ENCODE measurements at regions not wholly inside any gene's neighbourhood (a gene's known extent, or its start where the extent isn't known, plus 50 kb on each side); places are given as distances from the start of the nearest gene placed in this dataset.

DNA sequence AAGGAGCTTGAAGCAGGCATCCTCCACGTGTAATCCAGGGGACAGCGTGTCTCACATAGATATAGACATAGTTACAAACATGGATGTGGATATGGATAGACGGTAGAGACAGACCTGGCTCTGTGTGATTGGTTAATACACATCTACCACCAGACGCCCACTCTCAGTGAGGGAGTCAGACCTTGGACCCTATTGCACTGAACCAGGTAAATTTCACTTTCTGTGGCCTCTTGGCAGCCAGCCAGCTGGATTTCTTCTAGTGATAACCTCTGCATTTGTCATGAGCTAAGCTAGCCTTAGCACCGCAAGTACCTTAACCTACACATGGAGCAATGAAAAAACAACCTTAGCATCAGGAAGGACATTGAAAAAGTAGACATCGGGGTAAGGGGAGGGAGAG, 79.2 kb upstream of the ACSL4 start:
- no peak overlapping the region for H3K4me3 ChIP-seq (ENCODE audit: control insufficient read depth in 2 of 3, extremely low read depth in 1 of 3, insufficient read depth in 2 of 3, low read depth in 1 of 3, low read length in 3 of 3)
- H4K20me1 ChIP-seq (ENCODE audit: control insufficient read depth, extremely low read depth, insufficient read depth, low read length) = no peaks in the 10 kb centered on the region
- H3K9me1 ChIP-seq (ENCODE audit: control insufficient read depth, extremely low read depth, insufficient read depth, low read length) = no peaks in the 10 kb centered on the region
- H3K4me2 ChIP-seq (ENCODE audit: control insufficient read depth, extremely low read depth, insufficient read depth, low read depth, low read length) = no peak overlapping the region
- TF ChIP-seq, protein P1, sequence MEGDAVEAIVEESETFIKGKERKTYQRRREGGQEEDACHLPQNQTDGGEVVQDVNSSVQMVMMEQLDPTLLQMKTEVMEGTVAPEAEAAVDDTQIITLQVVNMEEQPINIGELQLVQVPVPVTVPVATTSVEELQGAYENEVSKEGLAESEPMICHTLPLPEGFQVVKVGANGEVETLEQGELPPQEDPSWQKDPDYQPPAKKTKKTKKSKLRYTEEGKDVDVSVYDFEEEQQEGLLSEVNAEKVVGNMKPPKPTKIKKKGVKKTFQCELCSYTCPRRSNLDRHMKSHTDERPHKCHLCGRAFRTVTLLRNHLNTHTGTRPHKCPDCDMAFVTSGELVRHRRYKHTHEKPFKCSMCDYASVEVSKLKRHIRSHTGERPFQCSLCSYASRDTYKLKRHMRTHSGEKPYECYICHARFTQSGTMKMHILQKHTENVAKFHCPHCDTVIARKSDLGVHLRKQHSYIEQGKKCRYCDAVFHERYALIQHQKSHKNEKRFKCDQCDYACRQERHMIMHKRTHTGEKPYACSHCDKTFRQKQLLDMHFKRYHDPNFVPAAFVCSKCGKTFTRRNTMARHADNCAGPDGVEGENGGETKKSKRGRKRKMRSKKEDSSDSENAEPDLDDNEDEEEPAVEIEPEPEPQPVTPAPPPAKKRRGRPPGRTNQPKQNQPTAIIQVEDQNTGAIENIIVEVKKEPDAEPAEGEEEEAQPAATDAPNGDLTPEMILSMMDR (optimal IDR thresholded peaks at IDR 0.05 in 1 of 3, IDR thresholded peaks at IDR 0.05 in 1 of 3, conservative IDR thresholded peaks at IDR 0.05 in 1 of 3; ENCODE audit: extremely low read depth in 1 of 3, insufficient read depth in 2 of 3, low read length in 3 of 3) = no peak
- TF ChIP-seq EZH2 (IDR thresholded peaks at IDR 0.05; ENCODE audit: low read length) = no peak
- H2AFZ ChIP-seq (ENCODE audit: control insufficient read depth, low read length) = no peak overlapping the region
- H3K27me3 ChIP-seq (ENCODE audit: control insufficient read depth, extremely low read depth, insufficient read depth, low read length) = no peaks in the 10 kb centered on the region
- no peaks in the 10 kb centered on the region for H3K79me2 ChIP-seq (ENCODE audit: control insufficient read depth, insufficient read depth, low read length)
- H3K9me3 ChIP-seq (ENCODE audit: control insufficient read depth, low read depth, low read length) = no peaks in the 10 kb centered on the region
- no peak overlapping the region for H3K9ac ChIP-seq (ENCODE audit: control insufficient read depth, extremely low read depth, insufficient read depth, low read length)
- no peak overlapping the region for H3K27ac ChIP-seq (ENCODE audit: control insufficient read depth, insufficient read depth, low read length)
- FAIRE-seq = no peak
- no peak for DNase-seq (ENCODE audit: low read depth, low spot score)
- dilution Hi-C loops (cut with MboI; ENCODE audit: extremely low pct_ligation_motif_present, low sequenced_read_pairs) = no loop called here
- H3K36me3 ChIP-seq (ENCODE audit: control insufficient read depth in 2 of 2, extremely low read depth in 1 of 2, insufficient read depth in 2 of 2, low read length in 2 of 2) = no peaks in the 10 kb centered on the region
- no peaks in the 10 kb centered on the region for H3K4me1 ChIP-seq (ENCODE audit: control insufficient read depth, extremely low read depth, insufficient read depth, low read length)

- Histone ChIP-seq H3K9me3 (ENCODE audit: control insufficient read depth, low read depth, low read length) (no peaks in the 10 kb centered on the region), H4K20me1 (ENCODE audit: control insufficient read depth, extremely low read depth, insufficient read depth, low read length) (no peaks in the 10 kb centered on the region), H3K36me3 (ENCODE audit: control insufficient read depth in 2 of 2, extremely low read depth in 1 of 2, insufficient read depth in 2 of 2, low read length in 2 of 2) (no peaks in the 10 kb centered on the region), H3K9me1 (ENCODE audit: control insufficient read depth, extremely low read depth, insufficient read depth, low read length) (no peaks in the 10 kb centered on the region), H3K9ac (ENCODE audit: control insufficient read depth, extremely low read depth, insufficient read depth, low read length) (no peak overlapping the region), H2AFZ (ENCODE audit: control insufficient read depth, low read length) (no peak overlapping the region), H3K79me2 (ENCODE audit: control insufficient read depth, insufficient read depth, low read length) (no peaks in the 10 kb centered on the region), H3K27ac (ENCODE audit: control insufficient read depth, insufficient read depth, low read length) (no peak overlapping the region), H3K4me2 (ENCODE audit: control insufficient read depth, extremely low read depth, insufficient read depth, low read depth, low read length) (no peak overlapping the region), H3K4me1 (ENCODE audit: control insufficient read depth, extremely low read depth, insufficient read depth, low read length) (no peaks in the 10 kb centered on the region), H3K4me3 (ENCODE audit: control insufficient read depth in 2 of 3, extremely low read depth in 1 of 3, insufficient read depth in 2 of 3, low read depth in 1 of 3, low read length in 3 of 3) (no peak overlapping the region), H3K27me3 (ENCODE audit: control insufficient read depth, extremely low read depth, insufficient read depth, low read length) (no peaks in the 10 kb centered on the region)
- dilution Hi-C loops (cut with MboI; ENCODE audit: extremely low pct_ligation_motif_present, low sequenced_read_pairs) = no loop called here
- no peak for DNase-seq (ENCODE audit: low read depth, low spot score)
- TF ChIP-seq EZH2 (IDR thresholded peaks at IDR 0.05; ENCODE audit: low read length) = no peak
- TF ChIP-seq, protein P1 (optimal IDR thresholded peaks at IDR 0.05 in 1 of 3, IDR thresholded peaks at IDR 0.05 in 1 of 3, conservative IDR thresholded peaks at IDR 0.05 in 1 of 3; ENCODE audit: extremely low read depth in 1 of 3, insufficient read depth in 2 of 3, low read length in 3 of 3) = no peak
- no peak for FAIRE-seq
Observed at GRCh38 chrX:109813236-109813635, 80.2 kb upstream of the ACSL4 start.

Measured in keratinocyte (primary cell).